MM.1S (cell line): ENCODE measurements at regions not wholly inside any gene's neighbourhood (a gene's known extent, or its start where the extent isn't known, plus 50 kb on each side); places are given as distances from the start of the nearest gene placed in this dataset.

ENCODE experiments used
- EZH2 ChIP-seq: fragments of 300-600 bp; sonication (generic); optimal IDR thresholded peaks from 2 replicates; pipeline ENCODE3; 2017; ENCODE audit warnings: low read depth, mild to moderate bottlenecking, antibody characterized with exemption, low read length, mixed read lengths
- TF ChIP-seq, protein P1 (sequence below): fragments of 300-600 bp; sonication (generic); IDR thresholded peaks from 2 replicates; pipeline ENCODE4 v1.5.1; 2016; ENCODE audit warnings: antibody characterized with exemption, low read length, mixed read lengths

DNA sequence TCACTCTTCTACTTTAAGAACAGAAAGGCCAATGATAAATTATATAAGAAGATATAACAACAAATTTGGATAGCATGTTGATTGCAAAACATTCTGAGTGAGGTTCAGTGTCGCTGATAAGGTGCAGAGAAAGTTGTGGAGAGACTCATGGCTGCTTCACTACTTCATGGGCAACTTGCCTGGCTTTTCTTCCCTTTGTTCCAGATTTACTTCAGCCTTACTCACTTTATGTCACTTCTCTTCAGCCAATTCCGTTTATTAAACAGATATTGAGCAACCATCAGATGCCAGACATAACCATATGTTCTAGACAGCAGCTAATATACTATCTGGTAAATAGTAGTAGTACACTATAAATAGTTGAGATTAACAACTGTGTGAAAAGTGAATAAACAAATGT lies 150.0 kb upstream of the CHL1 start:
- no peak for TF ChIP-seq EZH2
- TF ChIP-seq, protein P1, sequence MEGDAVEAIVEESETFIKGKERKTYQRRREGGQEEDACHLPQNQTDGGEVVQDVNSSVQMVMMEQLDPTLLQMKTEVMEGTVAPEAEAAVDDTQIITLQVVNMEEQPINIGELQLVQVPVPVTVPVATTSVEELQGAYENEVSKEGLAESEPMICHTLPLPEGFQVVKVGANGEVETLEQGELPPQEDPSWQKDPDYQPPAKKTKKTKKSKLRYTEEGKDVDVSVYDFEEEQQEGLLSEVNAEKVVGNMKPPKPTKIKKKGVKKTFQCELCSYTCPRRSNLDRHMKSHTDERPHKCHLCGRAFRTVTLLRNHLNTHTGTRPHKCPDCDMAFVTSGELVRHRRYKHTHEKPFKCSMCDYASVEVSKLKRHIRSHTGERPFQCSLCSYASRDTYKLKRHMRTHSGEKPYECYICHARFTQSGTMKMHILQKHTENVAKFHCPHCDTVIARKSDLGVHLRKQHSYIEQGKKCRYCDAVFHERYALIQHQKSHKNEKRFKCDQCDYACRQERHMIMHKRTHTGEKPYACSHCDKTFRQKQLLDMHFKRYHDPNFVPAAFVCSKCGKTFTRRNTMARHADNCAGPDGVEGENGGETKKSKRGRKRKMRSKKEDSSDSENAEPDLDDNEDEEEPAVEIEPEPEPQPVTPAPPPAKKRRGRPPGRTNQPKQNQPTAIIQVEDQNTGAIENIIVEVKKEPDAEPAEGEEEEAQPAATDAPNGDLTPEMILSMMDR: no peak
